H9 (cell line): ENCODE measurements at regions not wholly inside any gene's neighbourhood (a gene's known extent, or its start where the extent isn't known, plus 50 kb on each side); places are given as distances from the start of the nearest gene placed in this dataset.

Experiments
- DNase-seq: peaks from one replicate; pipeline ENCODE4 v3.0.0-alpha.2; 2017
- H2AFZ ChIP-seq: one replicate; pipeline ENCODE4 v1.6.1; 2013; ENCODE audit warnings: mild to moderate bottlenecking, low read length, control low read depth, moderate library complexity
- H2AK5ac ChIP-seq: 2 replicates; pipeline ENCODE4 v1.6.1; 2013; ENCODE audit warnings: low read length, control low read depth, mixed read lengths; ENCODE audit not compliant: insufficient read length
- H2BK120ac ChIP-seq: one replicate; pipeline ENCODE4 v1.6.1; 2013; ENCODE audit warnings: low read depth, mild to moderate bottlenecking, low read length, control low read depth, inconsistent platforms; ENCODE audit not compliant: poor library complexity, severe bottlenecking
- H2BK12ac ChIP-seq: 2 replicates; pipeline ENCODE4 v1.6.1; 2013; ENCODE audit warnings: low read length, control low read depth, mixed read lengths, low read depth; ENCODE audit not compliant: insufficient read length
- H2BK15ac ChIP-seq: 2 replicates; pipeline ENCODE4 v1.6.1; 2013; ENCODE audit warnings: low read depth, low read length, control low read depth
- H2BK20ac ChIP-seq: one replicate; pipeline ENCODE4 v1.6.1; 2013; ENCODE audit warnings: low read depth, mild to moderate bottlenecking, low read length, control low read depth, inconsistent platforms; ENCODE audit not compliant: poor library complexity, severe bottlenecking
- H2BK5ac ChIP-seq: 2 replicates; pipeline ENCODE4 v1.6.1; 2013; ENCODE audit warnings: low read length, control low read depth, mixed read lengths; ENCODE audit not compliant: insufficient read length
- H3K14ac ChIP-seq: 2 replicates; pipeline ENCODE4 v1.6.1; 2013; ENCODE audit warnings: low read length, control low read depth; ENCODE audit not compliant: insufficient read depth
- H3K18ac ChIP-seq: 2 replicates; pipeline ENCODE4 v1.6.1; 2013; ENCODE audit warnings: low read depth, mild to moderate bottlenecking, mixed read lengths, low read length, control low read depth; ENCODE audit not compliant: insufficient read length
- H3K23ac ChIP-seq: 2 replicates; pipeline ENCODE4 v1.6.1; 2013; ENCODE audit warnings: low read length, control low read depth, mixed read lengths, low read depth; ENCODE audit not compliant: insufficient read length
- H3K23me2 ChIP-seq: 2 replicates; pipeline ENCODE4 v1.6.1; 2013; ENCODE audit warnings: low read depth, mild to moderate bottlenecking, mixed read lengths, low read length, control low read depth; ENCODE audit not compliant: insufficient read length, poor library complexity, severe bottlenecking
- H3K27ac ChIP-seq: 2 replicates; pipeline ENCODE4 v1.5.1; 2013; ENCODE audit warnings: low read length, control low read depth, mixed read lengths, low read depth; ENCODE audit not compliant: insufficient read length
- H3K27me3 ChIP-seq: 2 replicates; pipeline ENCODE4 v1.6.1; 2013; ENCODE audit warnings: low read length, control low read depth, inconsistent platforms; ENCODE audit not compliant: insufficient read depth
- H3K4ac ChIP-seq: 2 replicates; pipeline ENCODE4 v1.6.1; 2013; ENCODE audit warnings: low read depth, mild to moderate bottlenecking, control low read depth, inconsistent platforms, low read length, moderate library complexity
- H3K4me1 ChIP-seq: 2 replicates; pipeline ENCODE4 v1.6.1; 2013; ENCODE audit warnings: low read length, control low read depth, inconsistent platforms; ENCODE audit not compliant: insufficient read depth
- H3K4me2 ChIP-seq: 2 replicates; pipeline ENCODE4 v1.6.1; 2013; ENCODE audit warnings: low read length, control low read depth, mixed read lengths; ENCODE audit not compliant: insufficient read length, insufficient read depth
- H3K56ac ChIP-seq: 2 replicates; pipeline ENCODE4 v1.6.1; 2013; ENCODE audit warnings: low read depth, mild to moderate bottlenecking, mixed read lengths, low read length, control low read depth; ENCODE audit not compliant: insufficient read length
- H3K79me1 ChIP-seq: 2 replicates; pipeline ENCODE4 v1.6.1; 2013; ENCODE audit warnings: low read depth, mild to moderate bottlenecking, moderate library complexity, low read length, control low read depth, inconsistent platforms; ENCODE audit not compliant: insufficient read depth, poor library complexity, severe bottlenecking
- H3K79me2 ChIP-seq: 2 replicates; pipeline ENCODE4 v1.6.1; 2013; ENCODE audit warnings: low read length, control low read depth, inconsistent platforms; ENCODE audit not compliant: insufficient read depth
- H3K9ac ChIP-seq: 2 replicates; pipeline ENCODE4 v1.6.1; 2013; ENCODE audit warnings: low read length, control low read depth, mixed read lengths; ENCODE audit not compliant: insufficient read length; ENCODE audit errors: extremely low read depth
- H3K9me3 ChIP-seq: one replicate; pipeline ENCODE4 v1.6.1; 2013; ENCODE audit warnings: low read depth, low read length, inconsistent platforms; ENCODE audit not compliant: control insufficient read depth
- H3T11ph ChIP-seq: one replicate; pipeline ENCODE4 v1.6.1; 2013; ENCODE audit warnings: mild to moderate bottlenecking, low read length, control low read depth, inconsistent platforms
- H4K20me1 ChIP-seq: one replicate; pipeline ENCODE4 v1.6.1; 2013; ENCODE audit not compliant: control insufficient read depth, insufficient read length, insufficient read depth
- H4K5ac ChIP-seq: 2 replicates; pipeline ENCODE4 v1.6.1; 2013; ENCODE audit warnings: low read depth, mild to moderate bottlenecking, mixed read lengths, low read length, control low read depth; ENCODE audit not compliant: insufficient read length
- H4K8ac ChIP-seq: replicated peaks from 2 replicates; pipeline ENCODE4 v1.6.1; 2013; ENCODE audit warnings: low read length, control low read depth, mixed read lengths, low read depth; ENCODE audit not compliant: insufficient read length
- H4K91ac ChIP-seq: 2 replicates; pipeline ENCODE4 v1.6.1; 2013; ENCODE audit warnings: low read depth, mild to moderate bottlenecking, moderate library complexity, mixed read lengths, low read length, control low read depth; ENCODE audit not compliant: insufficient read length
- H3K27ac Mint-ChIP-seq, 3 experiments: 2 replicates in 2 of 3; 3 replicates in 1 of 3; pipeline ENCODE4 v1.8.0; 2020 to 2021; ENCODE audit warnings: mixed read lengths in 3 of 3, mild to moderate bottlenecking in 1 of 3, moderate library complexity in 1 of 3
- H3K27me3 Mint-ChIP-seq: 2 replicates; pipeline ENCODE4 v1.8.0; 2021; ENCODE audit warnings: low read depth, mild to moderate bottlenecking, moderate library complexity, mixed read lengths
- H3K36me3 Mint-ChIP-seq, 3 experiments: 2 replicates in 2 of 3; 3 replicates in 1 of 3; pipeline ENCODE4 v1.8.0; 2020 to 2021; ENCODE audit warnings: low read depth in 3 of 3, mixed read lengths in 3 of 3; ENCODE audit not compliant: insufficient read depth in 1 of 3
- H3K4me1 Mint-ChIP-seq, 2 experiments: 2 replicates each; pipeline ENCODE4 v1.8.0; 2020; ENCODE audit warnings: mixed read lengths in 2 of 2
- H3K4me3 Mint-ChIP-seq, 2 experiments: 2 replicates in 1 of 2; 3 replicates in 1 of 2; pipeline ENCODE4 v1.8.0; 2020 to 2021; ENCODE audit warnings: mild to moderate bottlenecking in 2 of 2, mixed read lengths in 2 of 2, moderate library complexity in 1 of 2
- H3K9me3 Mint-ChIP-seq, 2 experiments: 2 replicates in 1 of 2; 3 replicates in 1 of 2; pipeline ENCODE4 v1.8.0; 2020; ENCODE audit warnings: mild to moderate bottlenecking in 2 of 2, mixed read lengths in 2 of 2, moderate library complexity in 1 of 2
- WGBS: extraction: QIAGEN DNeasy Blood & Tissue Kit; methylation state at CpG from one replicate; pipeline ENCODE4 v1.1.7; 2013; ENCODE audit warnings: missing lambda C conversion rate, low lambda C conversion rate, mixed read lengths; ENCODE audit not compliant: insufficient read length; ENCODE audit errors: extremely low coverage; 5-methylcytosine and 5-hydroxymethylcytosine counted together
- TF ChIP-seq, protein P1 (sequence below): fragments of 200-600 bp; sonication (generic); conservative IDR thresholded peaks from 3 replicates; pipeline ENCODE4 v1.8.0; 2021; ENCODE audit warnings: antibody characterized with exemption, mild to moderate bottlenecking

GRCh38 chr7:28361551-28361950 lies 50.8 kb upstream of the CREB5 start:
- Histone ChIP-seq H3K79me2 (no peaks in the 10 kb centered on the region), H3K27me3 (no peaks in the 10 kb centered on the region), H3K4me2 (no peak overlapping the region), H3K56ac (no peak overlapping the region), H3K23ac (no peak overlapping the region), H3K27ac (no peak overlapping the region), H2BK5ac (no peak overlapping the region), H4K8ac (no peak overlapping the region), H3K9ac (no peak overlapping the region), H2AK5ac (no peak overlapping the region), H3K79me1 (no peaks in the 10 kb centered on the region), H3K14ac (no peak overlapping the region), H3K9me3 (no peaks in the 10 kb centered on the region), H3T11ph (no peak overlapping the region), H2BK120ac (no peak overlapping the region), H2BK20ac (no peak overlapping the region), H3K18ac (no peak overlapping the region), H2BK12ac (no peak overlapping the region), H2BK15ac (no peak overlapping the region), H4K91ac (no peak overlapping the region), H4K20me1 (no peaks in the 10 kb centered on the region), H3K4me1 (peaks cover 10% of the 10 kb centered on the region), H2AFZ (peak overlapping the region; percentile 60), H3K4ac (no peak overlapping the region), H4K5ac (no peak overlapping the region), H3K23me2 (no peaks in the 10 kb centered on the region)
- no CpG with 5 or more reads among the region's 1 CpG for WGBS
- H3K27ac Mint-ChIP-seq = no peak overlapping the region
- no peaks in the 10 kb centered on the region; the same call in 1 of the 2 replicates for H3K27me3 Mint-ChIP-seq
- TF ChIP-seq, protein P1, sequence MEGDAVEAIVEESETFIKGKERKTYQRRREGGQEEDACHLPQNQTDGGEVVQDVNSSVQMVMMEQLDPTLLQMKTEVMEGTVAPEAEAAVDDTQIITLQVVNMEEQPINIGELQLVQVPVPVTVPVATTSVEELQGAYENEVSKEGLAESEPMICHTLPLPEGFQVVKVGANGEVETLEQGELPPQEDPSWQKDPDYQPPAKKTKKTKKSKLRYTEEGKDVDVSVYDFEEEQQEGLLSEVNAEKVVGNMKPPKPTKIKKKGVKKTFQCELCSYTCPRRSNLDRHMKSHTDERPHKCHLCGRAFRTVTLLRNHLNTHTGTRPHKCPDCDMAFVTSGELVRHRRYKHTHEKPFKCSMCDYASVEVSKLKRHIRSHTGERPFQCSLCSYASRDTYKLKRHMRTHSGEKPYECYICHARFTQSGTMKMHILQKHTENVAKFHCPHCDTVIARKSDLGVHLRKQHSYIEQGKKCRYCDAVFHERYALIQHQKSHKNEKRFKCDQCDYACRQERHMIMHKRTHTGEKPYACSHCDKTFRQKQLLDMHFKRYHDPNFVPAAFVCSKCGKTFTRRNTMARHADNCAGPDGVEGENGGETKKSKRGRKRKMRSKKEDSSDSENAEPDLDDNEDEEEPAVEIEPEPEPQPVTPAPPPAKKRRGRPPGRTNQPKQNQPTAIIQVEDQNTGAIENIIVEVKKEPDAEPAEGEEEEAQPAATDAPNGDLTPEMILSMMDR = no peak
- H3K36me3 Mint-ChIP-seq = peaks cover 2 to 11% (median 11%) of the 10 kb centered on the region in 3 experiments; a peak in 6 of 7 replicates
- H3K4me1 Mint-ChIP-seq = peaks cover 37 to 38% of the 10 kb centered on the region in 2 experiments
- no peak overlapping the region for H3K4me3 Mint-ChIP-seq
- no peak for DNase-seq
- H3K9me3 Mint-ChIP-seq = peaks cover 8 to 15% of the 10 kb centered on the region in 2 experiments
